ENCODE measurements at regions not wholly inside any gene's neighbourhood (a gene's known extent, or its start where the extent isn't known, plus 50 kb on each side); places are given as distances from the start of the nearest gene placed in this dataset.

GRCh38 chr4:56757821-56758411 lies 63.6 kb downstream of the SPINK2 start:
- peak; percentile 5 to 86 (median 42) for DNase-seq

- peak in 5 of 6 experiments; percentile 8 to 62 (median 41) for DNase-seq
These were observed 64.2 kb downstream of the SPINK2 start for GRCh38 chr4:56757261-56757746.

- DNase-seq: no peak
These were observed 65.6 kb downstream of the SPINK2 start for GRCh38 chr4:56755901-56756300.

GRCh38 chr4:56752985-56753384 lies 68.5 kb downstream of the SPINK2 start:
- no peak for DNase-seq

- no peak for DNase-seq
These were observed 69.1 kb upstream of the HOPX start for GRCh38 chr4:56750231-56750630.

- DNase-seq: no peak
These were observed 67.2 kb upstream of the HOPX start for GRCh38 chr4:56748271-56748670.

GRCh38 chr4:56746639-56747038 lies 65.5 kb upstream of the HOPX start:
- DNase-seq: no peak

GRCh38 chr4:56745042-56745441 lies 63.9 kb upstream of the HOPX start:
- DNase-seq: no peak

GRCh38 chr4:56744030-56744429 lies 62.9 kb upstream of the HOPX start:
- peak in 1 of 6 experiments; percentile 6 for DNase-seq

- DNase-seq: no peak
These were observed 62.5 kb upstream of the HOPX start for GRCh38 chr4:56743550-56743949.

GRCh38 chr4:56742080-56742871 lies 61.2 kb upstream of the HOPX start:
- no peak for DNase-seq

- no peak for DNase-seq
These were observed 60.5 kb upstream of the HOPX start for GRCh38 chr4:56741595-56741994.

- no peak for DNase-seq
These were observed 58.1 kb upstream of the HOPX start for GRCh38 chr4:56739066-56739777.

GRCh38 chr4:56737666-56738065 lies 56.6 kb upstream of the HOPX start:
- DNase-seq: no peak

- no peak for DNase-seq
These were observed 52.3 kb upstream of the HOPX start for GRCh38 chr4:56733352-56733751.

- no peak for DNase-seq
These were observed 51.2 kb upstream of the HOPX start for GRCh38 chr4:56732301-56732700.

- no peak for DNase-seq
These were observed 50.8 kb upstream of the HOPX start for GRCh38 chr4:56731857-56732256.
